ENCODE measurements at regions not wholly inside any gene's neighbourhood (a gene's known extent, or its start where the extent isn't known, plus 50 kb on each side); places are given as distances from the start of the nearest gene placed in this dataset.

DNA sequence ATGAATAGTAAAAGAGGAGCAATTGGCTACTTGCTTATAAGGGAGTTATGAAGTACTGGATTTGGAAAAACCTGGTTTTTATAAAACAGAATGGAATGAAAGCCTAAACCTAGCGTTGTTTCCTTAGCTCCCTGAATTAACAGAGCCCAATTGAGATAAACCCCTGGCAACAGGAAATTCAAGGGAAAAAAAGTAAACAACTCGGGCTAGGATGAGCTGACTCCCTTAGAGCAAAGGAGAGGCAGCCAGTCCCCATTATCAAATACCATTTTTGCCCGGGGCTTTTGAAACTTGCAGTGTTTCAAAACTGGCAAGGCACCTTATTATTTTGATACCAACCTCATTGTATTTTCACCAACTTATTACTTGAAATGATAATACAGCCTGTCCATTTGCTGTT is 587.5 kb downstream of the CD109 start:
- no peak overlapping the region for H3K4me3 ChIP-seq (ENCODE audit: control insufficient read depth, low read depth, low read length)
- TF ChIP-seq, protein P1, sequence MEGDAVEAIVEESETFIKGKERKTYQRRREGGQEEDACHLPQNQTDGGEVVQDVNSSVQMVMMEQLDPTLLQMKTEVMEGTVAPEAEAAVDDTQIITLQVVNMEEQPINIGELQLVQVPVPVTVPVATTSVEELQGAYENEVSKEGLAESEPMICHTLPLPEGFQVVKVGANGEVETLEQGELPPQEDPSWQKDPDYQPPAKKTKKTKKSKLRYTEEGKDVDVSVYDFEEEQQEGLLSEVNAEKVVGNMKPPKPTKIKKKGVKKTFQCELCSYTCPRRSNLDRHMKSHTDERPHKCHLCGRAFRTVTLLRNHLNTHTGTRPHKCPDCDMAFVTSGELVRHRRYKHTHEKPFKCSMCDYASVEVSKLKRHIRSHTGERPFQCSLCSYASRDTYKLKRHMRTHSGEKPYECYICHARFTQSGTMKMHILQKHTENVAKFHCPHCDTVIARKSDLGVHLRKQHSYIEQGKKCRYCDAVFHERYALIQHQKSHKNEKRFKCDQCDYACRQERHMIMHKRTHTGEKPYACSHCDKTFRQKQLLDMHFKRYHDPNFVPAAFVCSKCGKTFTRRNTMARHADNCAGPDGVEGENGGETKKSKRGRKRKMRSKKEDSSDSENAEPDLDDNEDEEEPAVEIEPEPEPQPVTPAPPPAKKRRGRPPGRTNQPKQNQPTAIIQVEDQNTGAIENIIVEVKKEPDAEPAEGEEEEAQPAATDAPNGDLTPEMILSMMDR (conservative IDR thresholded peaks at IDR 0.05; ENCODE audit: control insufficient read depth, insufficient read depth, low read depth, low read length) = no peak
- DNase-seq (ENCODE audit: low read depth) = no peak

- TF ChIP-seq, protein P1 (conservative IDR thresholded peaks at IDR 0.05; ENCODE audit: control insufficient read depth, insufficient read depth, low read depth, low read length) = no peak
- H3K4me3 ChIP-seq (ENCODE audit: control insufficient read depth, low read depth, low read length) = no peak overlapping the region
- no peak for DNase-seq (ENCODE audit: low read depth)
Observed at GRCh38 chr6:74282143-74282689, 586.2 kb downstream of the CD109 start.

- peak; percentile 25 for DNase-seq (ENCODE audit: low read depth)
- H3K4me3 ChIP-seq (ENCODE audit: control insufficient read depth, low read depth, low read length) = no peak overlapping the region
- TF ChIP-seq, protein P1 (conservative IDR thresholded peaks at IDR 0.05; ENCODE audit: control insufficient read depth, insufficient read depth, low read depth, low read length) = peak; percentile 53
Observed at GRCh38 chr6:74280130-74280692, 584.2 kb downstream of the CD109 start.

DNA sequence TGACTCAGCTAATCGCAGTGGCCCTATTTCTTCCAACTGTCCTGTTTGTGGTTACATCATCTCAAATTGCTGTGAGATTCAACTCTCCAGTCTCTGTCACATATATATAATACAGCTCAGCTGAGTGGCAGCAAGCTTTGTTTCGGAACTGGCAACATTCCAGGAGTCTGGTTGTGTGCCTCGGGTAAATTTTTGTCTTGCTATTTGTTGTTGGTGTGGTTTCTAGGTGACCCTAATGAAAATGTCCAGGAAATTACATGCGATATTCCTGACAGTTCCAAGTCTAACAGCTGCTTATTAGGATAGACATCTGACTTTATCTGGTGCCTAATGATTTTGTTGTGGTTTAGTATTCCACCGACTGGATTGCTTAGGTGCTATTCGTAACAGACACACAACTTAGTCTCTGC is 581.8 kb downstream of the CD109 start:
- TF ChIP-seq, protein P1 (conservative IDR thresholded peaks at IDR 0.05; ENCODE audit: control insufficient read depth, insufficient read depth, low read depth, low read length) = no peak
- H3K4me3 ChIP-seq (ENCODE audit: control insufficient read depth, low read depth, low read length) = no peak overlapping the region
- DNase-seq (ENCODE audit: low read depth) = no peak

DNA sequence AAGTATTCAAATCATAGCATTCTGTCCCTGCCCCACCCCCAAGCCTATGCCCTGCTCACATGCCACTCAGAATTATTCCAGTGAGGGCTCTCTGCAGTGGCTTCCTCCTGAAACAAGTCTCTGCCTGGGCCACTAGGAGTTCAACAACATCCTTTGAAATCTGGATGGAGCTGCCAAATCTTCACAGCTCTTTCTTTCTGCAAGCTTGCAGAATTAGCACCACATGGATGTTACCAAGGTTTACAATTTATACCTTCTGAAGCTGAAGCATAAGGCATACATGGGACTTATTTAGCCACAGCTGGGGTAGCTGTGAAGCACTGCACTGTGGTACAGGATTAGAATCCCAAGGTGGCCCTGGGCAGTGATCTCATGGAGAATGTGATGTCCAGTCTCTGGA is 577.5 kb downstream of the CD109 start:
- TF ChIP-seq, protein P1 (conservative IDR thresholded peaks at IDR 0.05; ENCODE audit: control insufficient read depth, insufficient read depth, low read depth, low read length) = no peak
- no peak overlapping the region for H3K4me3 ChIP-seq (ENCODE audit: control insufficient read depth, low read depth, low read length)
- no peak for DNase-seq (ENCODE audit: low read depth)

DNA sequence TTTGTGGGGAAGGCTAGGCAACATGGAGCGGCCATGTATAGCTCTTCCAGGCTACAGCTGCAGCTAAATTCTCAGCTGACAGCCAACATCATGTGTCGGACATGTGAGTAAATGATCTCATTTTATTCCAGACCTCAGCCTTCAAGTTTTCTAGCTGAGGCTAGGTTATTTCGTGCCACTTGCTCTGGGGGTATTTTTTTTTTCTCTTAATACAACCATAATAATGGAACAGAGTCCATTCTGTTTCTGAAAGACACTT is 573.5 kb downstream of the CD109 start:
- H3K4me3 ChIP-seq (ENCODE audit: control insufficient read depth, low read depth, low read length) = no peak overlapping the region
- no peak for DNase-seq (ENCODE audit: low read depth)
- TF ChIP-seq, protein P1 (conservative IDR thresholded peaks at IDR 0.05; ENCODE audit: control insufficient read depth, insufficient read depth, low read depth, low read length) = no peak

All from fibroblast of mammary gland (primary cell).